ENCODE measurements at regions not wholly inside any gene's neighbourhood (a gene's known extent, or its start where the extent isn't known, plus 50 kb on each side); places are given as distances from the start of the nearest gene placed in this dataset.
"Not testable (repeated sequence)": the region's sequence is repeated elsewhere in the genome, so short reads cannot be mapped to it uniquely, and the experiment has no call there.

GRCh38 chr1:25020173-25020845, 90.2 kb upstream of the RUNX3 start:
- no peak for DNase-seq

- no peak for DNase-seq
These were observed 89.5 kb upstream of the RUNX3 start for GRCh38 chr1:25019337-25020172.

GRCh38 chr1:25018943-25019336, 88.9 kb upstream of the RUNX3 start:
- DNase-seq: no peak

DNA sequence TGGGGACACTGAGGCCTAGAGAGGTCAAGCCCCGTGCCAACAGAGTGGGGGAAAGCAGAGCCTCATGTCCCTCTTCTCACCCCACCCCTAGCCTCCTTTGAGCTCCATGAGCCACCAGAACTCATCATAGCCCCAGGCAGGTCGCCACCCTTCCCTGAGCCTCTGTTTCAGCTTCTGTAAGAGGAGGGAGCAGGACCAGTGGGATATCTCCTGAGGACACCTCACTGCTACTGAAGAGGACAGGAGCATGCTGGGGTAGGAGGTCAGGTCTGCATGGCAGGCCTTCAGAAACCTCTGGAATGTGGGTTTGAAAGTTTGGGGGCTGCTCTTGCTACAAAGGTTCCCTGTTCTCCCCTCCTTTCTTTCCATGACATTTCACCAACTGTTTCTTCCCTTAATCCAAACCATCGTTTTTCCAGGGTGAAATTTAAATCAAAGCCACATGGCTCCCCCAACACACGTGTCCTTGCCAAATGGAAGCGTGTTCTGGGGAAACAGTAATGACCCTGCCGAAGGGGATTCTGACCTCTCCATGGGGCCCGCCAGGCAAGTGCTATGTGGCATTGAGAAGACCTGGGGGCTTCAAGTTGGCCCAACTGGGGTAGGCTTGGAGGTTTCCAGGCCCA, 88.1 kb upstream of the RUNX3 start:
- DNase-seq: no peak

DNA sequence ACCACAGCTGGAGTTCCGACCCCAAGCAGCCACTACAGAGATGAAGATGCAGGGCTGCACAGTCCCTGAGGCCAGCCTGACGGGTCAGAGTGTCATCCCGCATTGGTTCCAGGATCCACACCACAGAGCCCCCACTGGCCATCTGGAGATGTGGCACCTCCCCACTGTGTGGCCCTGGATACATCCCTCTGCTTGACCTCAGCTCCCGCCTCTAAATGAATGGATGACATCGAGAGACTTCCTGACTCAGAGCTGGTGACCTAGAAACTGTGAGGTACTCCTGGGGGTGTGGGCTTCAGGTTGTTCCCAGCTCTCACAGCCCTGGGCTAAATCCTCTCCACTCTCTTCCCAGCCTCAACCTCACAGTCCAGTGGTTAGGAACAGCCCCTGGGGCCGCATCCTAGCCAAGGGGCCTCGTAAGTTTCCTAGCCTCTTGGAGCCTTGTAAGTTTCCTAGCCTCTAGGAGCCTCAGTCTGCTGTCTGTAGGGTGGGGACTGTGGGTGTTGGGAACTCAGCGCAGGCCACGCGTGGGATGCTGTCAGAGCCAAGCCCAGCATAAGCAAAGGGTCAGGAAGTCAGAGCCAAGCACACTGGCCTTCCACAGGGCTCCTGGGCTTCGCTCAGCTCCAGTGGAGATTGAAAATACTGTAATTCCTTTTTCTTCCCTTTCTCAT, 87.5 kb upstream of the RUNX3 start:
- no peak for DNase-seq

DNA sequence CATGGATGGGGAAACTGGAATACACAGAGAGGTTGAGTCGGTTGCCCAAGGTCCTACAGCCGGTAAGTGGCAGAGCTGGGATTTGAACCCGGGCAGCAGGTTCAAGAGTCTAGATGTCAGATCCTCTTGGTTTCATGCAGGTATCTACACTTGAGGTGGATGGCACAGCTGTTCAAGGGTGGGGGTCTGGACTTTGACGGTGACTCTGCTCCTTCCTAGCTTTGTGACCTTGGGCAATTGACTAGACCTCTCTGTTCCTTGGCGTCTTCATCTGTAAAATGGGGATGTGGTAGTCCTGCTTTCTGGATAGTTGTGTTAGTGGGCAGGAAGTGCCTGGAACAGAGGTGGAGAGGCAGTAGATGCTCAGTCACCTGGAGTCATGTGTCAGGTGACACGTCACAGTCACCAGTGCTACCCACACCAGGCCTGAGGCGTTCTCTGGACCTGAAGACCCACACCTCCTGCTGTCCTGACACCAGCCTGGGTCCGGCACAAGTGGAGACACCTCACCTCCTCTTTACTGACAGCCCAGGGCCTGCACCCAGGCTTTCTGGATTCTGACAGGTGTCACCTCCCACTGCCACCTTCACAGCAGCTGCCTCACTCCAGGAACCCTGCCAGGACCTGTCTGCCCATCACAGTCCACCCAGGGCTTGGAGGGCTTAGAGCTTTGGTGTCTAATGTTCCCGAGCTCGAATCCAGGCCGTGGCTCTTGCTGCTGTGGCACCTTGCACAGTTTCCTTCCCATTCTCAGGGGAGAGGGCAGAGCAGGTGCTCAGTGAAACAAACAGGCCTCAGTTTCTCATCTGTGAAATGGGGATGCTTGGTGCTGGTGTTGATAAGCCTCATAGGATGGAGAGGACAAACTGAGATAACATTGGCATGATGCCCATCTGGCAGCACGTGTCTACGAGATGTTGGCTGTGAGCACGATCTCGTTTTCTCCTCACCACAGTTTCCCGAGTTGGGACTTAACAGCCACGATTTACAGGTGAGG, 83.2 kb upstream of the RUNX3 start:
- DNase-seq: no peak

GRCh38 chr1:25011943-25012638, 82.0 kb upstream of the RUNX3 start:
- DNase-seq: no peak

DNA sequence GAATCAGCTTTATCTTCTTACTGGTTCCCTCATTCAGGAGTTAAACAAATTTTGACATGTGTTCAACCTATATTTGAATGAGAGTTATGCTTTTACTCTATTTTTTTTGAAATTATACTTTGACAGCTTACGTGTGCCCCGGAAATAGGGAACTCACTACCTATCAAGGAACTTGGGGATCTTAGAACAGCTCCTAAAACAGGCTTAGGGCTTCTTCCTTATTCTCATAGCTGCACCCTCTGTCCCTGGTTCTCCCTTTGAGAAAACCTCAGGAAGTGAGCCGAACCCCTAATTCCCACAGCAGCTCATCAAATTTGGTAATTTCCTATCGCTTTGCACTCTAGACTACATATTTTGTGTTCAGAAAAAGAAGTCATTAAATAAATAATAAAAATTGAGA, 81.2 kb upstream of the RUNX3 start:
- DNase-seq: no peak

DNA sequence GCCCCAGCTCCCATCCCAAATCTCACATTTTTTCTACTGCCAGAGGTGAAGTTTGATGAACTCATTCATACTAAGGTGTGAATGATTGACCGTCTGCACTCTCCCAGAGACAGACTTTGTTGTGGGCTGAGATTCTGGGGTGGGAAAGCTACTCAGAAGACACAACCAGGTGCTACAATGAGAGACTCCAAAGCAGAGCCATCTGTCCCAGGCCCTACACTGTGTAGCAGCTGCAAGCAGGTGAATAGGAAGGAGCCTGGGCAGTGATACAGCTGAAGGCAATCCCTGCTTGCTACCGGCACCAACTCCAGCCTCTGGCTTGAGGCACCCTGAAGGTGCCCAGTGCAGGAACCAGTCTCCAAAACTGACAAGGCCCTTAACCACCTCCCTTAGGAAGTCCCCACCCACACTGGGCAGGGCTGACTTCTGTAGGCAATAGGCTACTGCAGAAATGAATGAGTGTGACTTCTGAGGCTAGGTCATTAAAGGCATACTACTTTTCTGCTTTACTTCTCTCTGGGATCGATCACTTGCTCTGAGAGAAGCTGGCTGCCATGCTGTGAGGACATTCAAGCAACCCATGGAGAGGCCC, 79.7 kb upstream of the RUNX3 start:
- no peak for DNase-seq

DNA sequence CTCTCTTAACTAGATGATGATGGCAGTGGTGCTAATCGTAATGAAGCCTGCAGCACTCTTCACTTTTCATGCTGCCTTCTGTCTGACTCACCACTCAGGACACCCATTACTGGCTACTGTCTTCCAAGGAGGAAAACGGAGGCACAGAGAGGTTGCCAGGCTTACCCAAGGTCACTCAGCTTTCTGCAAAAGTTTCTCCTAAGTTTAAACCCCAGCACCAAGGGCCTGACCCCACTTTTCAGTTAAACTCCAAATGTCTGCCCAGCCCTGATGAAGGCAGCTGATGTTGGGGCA, 78.1 kb upstream of the RUNX3 start:
- no peak for DNase-seq

DNA sequence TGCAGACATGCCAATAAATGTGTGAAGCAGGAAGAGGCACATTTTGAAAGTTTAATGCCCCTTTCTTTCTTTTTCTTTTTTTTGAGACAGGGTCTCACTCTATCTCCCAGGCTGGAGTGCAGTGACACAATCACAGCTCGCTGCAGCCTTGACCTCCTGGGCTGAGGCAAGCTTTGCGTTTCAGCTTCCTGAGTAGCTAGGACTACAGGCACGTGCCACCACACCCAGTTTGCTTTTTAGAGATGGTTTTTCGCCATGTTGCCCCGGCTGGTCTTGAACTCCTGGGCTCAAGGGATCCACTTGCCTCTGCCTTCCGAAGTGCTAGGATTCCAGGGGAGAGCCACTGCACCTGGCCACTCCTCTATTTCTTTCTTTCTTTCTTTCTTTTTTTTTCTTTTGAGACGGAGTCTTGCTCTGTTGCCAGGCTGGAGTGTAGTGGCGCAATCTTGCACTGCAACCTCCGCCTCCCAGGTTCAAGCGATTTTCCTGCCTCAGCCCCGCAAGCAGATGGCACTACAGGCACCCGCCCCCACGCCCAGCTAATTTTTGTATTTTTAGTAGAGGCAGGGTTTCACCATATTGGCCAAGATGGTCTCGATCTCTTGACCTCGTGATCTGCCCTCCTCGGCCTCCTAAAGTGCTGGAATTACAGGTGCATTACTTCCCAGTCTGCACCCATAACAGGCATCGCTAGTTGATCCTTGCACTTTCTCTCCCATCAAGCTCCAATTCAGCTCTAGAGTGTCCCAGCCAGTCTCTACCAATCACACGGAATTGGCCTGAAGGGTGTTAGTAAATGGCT, 77.5 kb upstream of the RUNX3 start:
- DNase-seq: not testable (repeated sequence)

- no peak for DNase-seq
These were observed 76.7 kb upstream of the RUNX3 start for GRCh38 chr1:25006770-25007169.

DNA sequence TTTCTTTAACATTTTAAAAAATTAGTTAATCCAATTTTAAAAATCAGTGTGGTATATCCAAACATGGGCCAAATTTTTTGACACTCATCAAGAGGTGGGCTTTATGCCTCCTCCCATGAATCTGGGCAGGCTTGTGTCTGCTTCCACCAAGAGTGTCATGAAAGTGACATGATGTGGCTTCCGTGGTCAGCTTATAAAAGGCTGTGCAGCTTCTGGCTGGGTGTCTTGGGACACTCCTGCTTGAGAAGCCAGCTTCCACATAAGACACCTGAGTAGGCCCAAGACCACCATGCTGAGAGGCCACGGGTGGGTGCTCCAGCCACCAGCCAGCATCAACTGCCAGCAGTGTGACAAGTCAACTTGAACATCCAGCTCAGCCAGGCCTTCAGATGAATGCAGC, 74.3 kb upstream of the RUNX3 start:
- no peak for DNase-seq

GRCh38 chr1:25003457-25004190, 73.5 kb upstream of the RUNX3 start:
- DNase-seq: no peak

DNA sequence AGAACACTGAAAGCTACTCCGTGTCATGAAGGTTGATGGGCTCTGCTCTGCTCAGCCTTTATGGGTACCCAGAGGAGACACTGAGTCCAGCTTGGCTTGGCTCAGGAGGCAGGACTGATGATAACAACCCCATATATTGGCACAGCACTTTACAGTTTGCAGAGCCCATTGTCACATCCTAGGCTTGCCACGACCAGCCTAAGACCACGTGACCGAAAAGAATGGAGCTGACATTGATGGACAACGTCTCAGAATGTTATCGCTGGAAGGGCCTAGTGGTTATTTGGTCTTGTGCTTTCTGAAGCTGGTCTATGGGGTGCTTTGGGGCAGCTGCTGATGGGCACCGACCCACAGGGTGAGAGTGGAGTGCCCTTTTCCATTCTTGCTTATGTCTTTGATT, 72.9 kb upstream of the RUNX3 start:
- no peak for DNase-seq

- DNase-seq: no peak
These were observed 71.2 kb upstream of the RUNX3 start for GRCh38 chr1:25001125-25001915.

GRCh38 chr1:24999906-25000305, 69.8 kb upstream of the RUNX3 start:
- DNase-seq: no peak

- DNase-seq: no peak
These were observed 69.3 kb upstream of the RUNX3 start for GRCh38 chr1:24999426-24999825.

Data from NCI-H187 treated with DMSO at 0.1 percent for 48 hours (cell line).